ENCODE measurements at regions not wholly inside any gene's neighbourhood (a gene's known extent, or its start where the extent isn't known, plus 50 kb on each side); places are given as distances from the start of the nearest gene placed in this dataset.

DNA sequence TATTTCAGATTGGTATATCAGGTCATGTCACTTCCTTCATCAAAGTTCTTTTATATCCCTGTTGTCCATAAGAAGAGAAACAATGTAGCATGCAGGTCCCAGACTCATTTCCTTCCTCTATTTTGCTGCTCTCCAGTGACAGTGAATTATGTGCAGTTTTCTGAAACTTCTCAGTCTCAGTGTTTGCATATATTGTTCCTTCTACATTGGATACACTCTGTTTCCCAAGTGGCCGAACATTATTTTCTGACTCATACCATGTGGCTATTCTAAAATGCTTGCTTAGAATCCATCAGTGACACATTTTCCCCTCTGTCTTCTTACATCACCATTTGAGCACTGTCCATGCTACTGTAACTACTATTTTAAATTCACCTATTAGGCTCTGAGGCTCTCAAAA lies 305.7 kb downstream of the PDHA2 start:
- TF ChIP-seq POLR2A (IDR thresholded peaks at IDR 0.05): no peak
- TF ChIP-seq, protein P1, sequence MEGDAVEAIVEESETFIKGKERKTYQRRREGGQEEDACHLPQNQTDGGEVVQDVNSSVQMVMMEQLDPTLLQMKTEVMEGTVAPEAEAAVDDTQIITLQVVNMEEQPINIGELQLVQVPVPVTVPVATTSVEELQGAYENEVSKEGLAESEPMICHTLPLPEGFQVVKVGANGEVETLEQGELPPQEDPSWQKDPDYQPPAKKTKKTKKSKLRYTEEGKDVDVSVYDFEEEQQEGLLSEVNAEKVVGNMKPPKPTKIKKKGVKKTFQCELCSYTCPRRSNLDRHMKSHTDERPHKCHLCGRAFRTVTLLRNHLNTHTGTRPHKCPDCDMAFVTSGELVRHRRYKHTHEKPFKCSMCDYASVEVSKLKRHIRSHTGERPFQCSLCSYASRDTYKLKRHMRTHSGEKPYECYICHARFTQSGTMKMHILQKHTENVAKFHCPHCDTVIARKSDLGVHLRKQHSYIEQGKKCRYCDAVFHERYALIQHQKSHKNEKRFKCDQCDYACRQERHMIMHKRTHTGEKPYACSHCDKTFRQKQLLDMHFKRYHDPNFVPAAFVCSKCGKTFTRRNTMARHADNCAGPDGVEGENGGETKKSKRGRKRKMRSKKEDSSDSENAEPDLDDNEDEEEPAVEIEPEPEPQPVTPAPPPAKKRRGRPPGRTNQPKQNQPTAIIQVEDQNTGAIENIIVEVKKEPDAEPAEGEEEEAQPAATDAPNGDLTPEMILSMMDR (IDR thresholded peaks at IDR 0.05): no peak
